GM13976 (cell line): ENCODE measurements at regions not wholly inside any gene's neighbourhood (a gene's known extent, or its start where the extent isn't known, plus 50 kb on each side); places are given as distances from the start of the nearest gene placed in this dataset.

Source experiments
- DNase-seq: peaks from one replicate; pipeline ENCODE4 v3.0.0; 2012; ENCODE audit warnings: low spot score
- in situ Hi-C: fragments of 300-500 bp; cut with MboI; formaldehyde crosslinking; loops from one replicate; pipeline ENCODE4 v1.12.0; 2022; ENCODE audit warnings: low sequenced_read_pairs, mixed read lengths, inconsistent platforms; ENCODE audit not compliant: unreplicated experiment
- TF ChIP-seq, protein P1 (sequence below): IDR thresholded peaks from 2 replicates; pipeline ENCODE4 v1.5.1; 2012; ENCODE audit warnings: borderline replicate concordance, mild to moderate bottlenecking; ENCODE audit not compliant: insufficient read depth; ENCODE audit errors: extremely low read depth, missing control alignments, control extremely low read depth

GRCh38 chr5:71887680-71888079 is 168.6 kb downstream of the CARTPT start:
- DNase-seq: peak; percentile 78
- TF ChIP-seq, protein P1, sequence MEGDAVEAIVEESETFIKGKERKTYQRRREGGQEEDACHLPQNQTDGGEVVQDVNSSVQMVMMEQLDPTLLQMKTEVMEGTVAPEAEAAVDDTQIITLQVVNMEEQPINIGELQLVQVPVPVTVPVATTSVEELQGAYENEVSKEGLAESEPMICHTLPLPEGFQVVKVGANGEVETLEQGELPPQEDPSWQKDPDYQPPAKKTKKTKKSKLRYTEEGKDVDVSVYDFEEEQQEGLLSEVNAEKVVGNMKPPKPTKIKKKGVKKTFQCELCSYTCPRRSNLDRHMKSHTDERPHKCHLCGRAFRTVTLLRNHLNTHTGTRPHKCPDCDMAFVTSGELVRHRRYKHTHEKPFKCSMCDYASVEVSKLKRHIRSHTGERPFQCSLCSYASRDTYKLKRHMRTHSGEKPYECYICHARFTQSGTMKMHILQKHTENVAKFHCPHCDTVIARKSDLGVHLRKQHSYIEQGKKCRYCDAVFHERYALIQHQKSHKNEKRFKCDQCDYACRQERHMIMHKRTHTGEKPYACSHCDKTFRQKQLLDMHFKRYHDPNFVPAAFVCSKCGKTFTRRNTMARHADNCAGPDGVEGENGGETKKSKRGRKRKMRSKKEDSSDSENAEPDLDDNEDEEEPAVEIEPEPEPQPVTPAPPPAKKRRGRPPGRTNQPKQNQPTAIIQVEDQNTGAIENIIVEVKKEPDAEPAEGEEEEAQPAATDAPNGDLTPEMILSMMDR: no peak
- in situ Hi-C loops: no loop called here

DNA sequence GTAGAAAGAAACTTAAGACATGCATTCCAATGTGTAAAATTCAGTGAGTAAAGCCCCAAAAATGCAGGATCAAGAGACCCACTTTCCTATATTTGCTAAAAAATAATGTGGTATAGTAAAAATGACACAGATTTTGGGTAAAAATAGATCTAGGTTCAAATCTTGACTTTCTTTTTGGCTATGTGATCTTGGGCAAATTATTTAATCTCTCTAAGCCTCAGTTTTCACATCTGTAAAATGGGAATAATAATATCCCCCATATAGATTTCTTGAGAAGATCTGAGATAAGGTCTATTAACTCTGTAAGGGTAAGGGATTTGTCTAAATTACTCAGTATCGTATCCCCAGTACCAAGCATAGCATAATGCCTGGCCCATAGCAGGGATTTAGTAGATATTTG is 172.3 kb downstream of the CARTPT start:
- TF ChIP-seq, protein P1: no peak
- in situ Hi-C loops: no loop called here
- DNase-seq: no peak

- in situ Hi-C loops: no loop called here
- no peak for DNase-seq
These were observed 172.8 kb downstream of the CARTPT start for GRCh38 chr5:71891856-71892255.

GRCh38 chr5:71892641-71893365 is 173.7 kb downstream of the CARTPT start:
- TF ChIP-seq, protein P1: no peak
- in situ Hi-C loops: no loop called here

More at GRCh38 chr5:71891856-71892255, 172.8 kb downstream of the CARTPT start:
- TF ChIP-seq, protein P1: no peak

GRCh38 chr5:71893451-71893850 is 174.4 kb downstream of the CARTPT start:
- no peak for DNase-seq
- TF ChIP-seq, protein P1: no peak
- in situ Hi-C loops: no loop called here

More at GRCh38 chr5:71892641-71893365, 173.7 kb downstream of the CARTPT start:
- DNase-seq: no peak

GRCh38 chr5:71894091-71894490 is 175.0 kb downstream of the CARTPT start:
- TF ChIP-seq, protein P1: no peak
- DNase-seq: no peak
- in situ Hi-C loops: no loop called here
